ENCODE measurements at regions not wholly inside any gene's neighbourhood (a gene's known extent, or its start where the extent isn't known, plus 50 kb on each side); places are given as distances from the start of the nearest gene placed in this dataset.
"Not testable (repeated sequence)": the region's sequence is repeated elsewhere in the genome, so short reads cannot be mapped to it uniquely, and the experiment has no call there.

DNA sequence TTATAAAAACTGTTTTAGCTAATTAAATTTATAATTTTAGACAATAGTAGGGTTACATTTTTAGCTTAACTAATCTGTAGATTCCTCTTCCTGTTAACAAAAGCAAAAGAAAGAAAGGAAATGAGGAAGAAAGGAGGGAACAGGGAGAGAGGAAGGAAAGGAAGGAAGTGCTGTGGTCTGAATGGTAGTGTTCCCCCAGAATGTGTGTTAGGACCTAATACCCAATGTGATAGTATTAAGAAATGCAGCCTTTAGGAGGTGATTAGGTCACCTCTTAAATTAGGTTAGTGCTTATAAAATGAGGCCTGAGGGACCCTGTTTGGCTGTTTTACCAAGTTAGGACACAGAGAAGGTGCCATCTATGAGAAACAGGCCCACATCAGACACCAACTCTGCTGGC, 136.9 kb upstream of the SAMSN1 start:
- no peak overlapping the region for H3K4me3 Mint-ChIP-seq
- peaks cover 6% of the 10 kb centered on the region for H3K36me3 Mint-ChIP-seq (ENCODE audit: low read depth)
- H3K9me3 Mint-ChIP-seq = peaks cover 18% of the 10 kb centered on the region
- intact Hi-C loops (cut with micrococcal nuclease) = no loop called here
- H3K4me1 Mint-ChIP-seq = peaks cover 41% of the 10 kb centered on the region
- no peak overlapping the region for H3K27ac Mint-ChIP-seq
- H3K27me3 Mint-ChIP-seq = no peaks in the 10 kb centered on the region
- no peak for DNase-seq

DNA sequence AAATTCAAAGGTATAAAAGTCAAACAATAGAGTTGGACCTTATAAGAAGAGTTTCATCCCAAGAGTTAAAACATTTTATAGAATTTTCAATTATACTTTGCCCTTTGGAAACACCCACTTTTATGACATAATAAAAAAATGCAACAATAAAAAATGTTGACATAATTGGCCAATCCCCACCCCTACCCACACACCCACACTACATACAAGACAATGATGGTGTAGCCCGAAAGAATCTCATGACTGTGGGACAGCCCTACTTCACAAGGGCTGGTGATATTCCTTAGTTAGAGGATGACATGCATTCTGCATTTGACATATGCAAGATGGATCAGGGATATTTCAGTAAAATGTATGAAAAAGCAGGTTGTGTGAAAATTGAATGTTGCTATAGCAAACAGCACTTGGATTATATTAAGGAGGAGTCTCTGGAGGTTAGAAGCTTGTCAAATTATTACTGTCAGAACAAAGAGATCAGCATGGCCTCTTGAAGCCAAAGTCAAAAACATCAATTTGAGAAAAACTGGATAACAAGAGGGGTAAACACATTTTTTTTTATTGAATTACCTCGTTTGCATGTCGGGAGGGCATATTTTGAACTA, 133.0 kb upstream of the SAMSN1 start:
- intact Hi-C loops (cut with micrococcal nuclease) = loop anchor here (5.0 kb wide), 4 partner anchors 58 to 1053 kb away; partner anchors contain the start of gene SAMSN1
- no peak for DNase-seq
- H3K27me3 Mint-ChIP-seq = no peaks in the 10 kb centered on the region
- H3K4me3 Mint-ChIP-seq = no peak overlapping the region
- peaks cover 8% of the 10 kb centered on the region for H3K36me3 Mint-ChIP-seq (ENCODE audit: low read depth)
- no peak overlapping the region for H3K27ac Mint-ChIP-seq
- H3K4me1 Mint-ChIP-seq = peaks cover 39% of the 10 kb centered on the region
- peaks cover 22% of the 10 kb centered on the region for H3K9me3 Mint-ChIP-seq

DNA sequence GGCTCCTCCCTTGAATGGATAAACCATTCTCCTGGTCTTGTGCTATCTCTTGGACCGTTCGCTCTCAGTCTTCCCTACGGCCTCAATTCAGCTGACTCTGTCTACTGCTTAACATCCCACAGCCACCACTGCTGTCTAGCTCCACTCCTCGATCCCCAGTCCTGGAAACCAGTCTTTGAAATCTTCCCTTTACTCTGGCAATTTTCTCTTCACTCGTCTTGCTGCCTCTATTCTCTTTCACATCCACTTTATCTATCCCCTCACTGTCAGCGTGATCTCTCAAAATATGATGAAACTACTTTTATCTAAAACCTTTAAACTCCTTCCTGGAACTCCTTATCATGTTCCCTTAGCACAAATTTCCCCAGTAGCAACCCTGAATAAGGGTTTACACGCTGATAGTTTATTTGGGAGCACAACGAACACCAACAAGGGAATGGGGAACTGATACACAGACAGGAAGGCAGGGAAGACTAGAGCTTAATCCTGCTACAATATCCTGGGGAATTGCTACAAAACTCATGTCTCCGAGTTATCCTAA, 131.6 kb upstream of the SAMSN1 start:
- Mint-ChIP-seq H3K27ac (peak overlapping the region; percentile 93), H3K27me3 (no peaks in the 10 kb centered on the region), H3K4me3 (no peak overlapping the region), H3K36me3 (ENCODE audit: low read depth) (peaks cover 11% of the 10 kb centered on the region), H3K9me3 (peaks cover 22% of the 10 kb centered on the region), H3K4me1 (peaks cover 38% of the 10 kb centered on the region)
- intact Hi-C loops (cut with micrococcal nuclease) = loop anchor here (5.0 kb wide), 4 partner anchors 60 to 1055 kb away; partner anchors contain the start of gene SAMSN1
- no peak for DNase-seq

DNA sequence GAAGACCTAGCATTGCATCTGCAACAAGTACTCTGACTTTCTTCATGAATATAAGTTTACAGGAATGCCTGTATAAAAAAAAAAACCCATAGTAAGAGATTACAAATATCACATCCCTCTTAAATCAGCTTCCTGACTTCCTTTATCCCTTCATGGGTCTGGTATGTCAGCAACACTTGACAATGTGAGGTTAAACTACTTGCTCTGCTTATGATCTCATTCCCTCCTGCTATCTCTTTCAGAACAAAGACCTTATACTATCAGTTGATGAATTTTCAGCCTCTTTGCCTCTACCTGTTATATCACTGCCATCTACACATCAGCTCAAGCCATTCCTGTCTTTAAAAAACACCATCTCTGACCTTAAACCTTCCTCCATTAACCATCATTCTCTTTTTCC, 130.9 kb upstream of the SAMSN1 start:
- H3K9me3 Mint-ChIP-seq = peaks cover 22% of the 10 kb centered on the region
- H3K4me3 Mint-ChIP-seq = peak overlapping the region; percentile 26
- peaks cover 11% of the 10 kb centered on the region for H3K36me3 Mint-ChIP-seq (ENCODE audit: low read depth)
- H3K4me1 Mint-ChIP-seq = peaks cover 40% of the 10 kb centered on the region
- peak overlapping the region; percentile 93 for H3K27ac Mint-ChIP-seq
- H3K27me3 Mint-ChIP-seq = no peaks in the 10 kb centered on the region
- intact Hi-C loops (cut with micrococcal nuclease) = loop anchor here (5.0 kb wide), 4 partner anchors 60 to 1055 kb away; partner anchors contain the start of gene SAMSN1
- DNase-seq = no peak

DNA sequence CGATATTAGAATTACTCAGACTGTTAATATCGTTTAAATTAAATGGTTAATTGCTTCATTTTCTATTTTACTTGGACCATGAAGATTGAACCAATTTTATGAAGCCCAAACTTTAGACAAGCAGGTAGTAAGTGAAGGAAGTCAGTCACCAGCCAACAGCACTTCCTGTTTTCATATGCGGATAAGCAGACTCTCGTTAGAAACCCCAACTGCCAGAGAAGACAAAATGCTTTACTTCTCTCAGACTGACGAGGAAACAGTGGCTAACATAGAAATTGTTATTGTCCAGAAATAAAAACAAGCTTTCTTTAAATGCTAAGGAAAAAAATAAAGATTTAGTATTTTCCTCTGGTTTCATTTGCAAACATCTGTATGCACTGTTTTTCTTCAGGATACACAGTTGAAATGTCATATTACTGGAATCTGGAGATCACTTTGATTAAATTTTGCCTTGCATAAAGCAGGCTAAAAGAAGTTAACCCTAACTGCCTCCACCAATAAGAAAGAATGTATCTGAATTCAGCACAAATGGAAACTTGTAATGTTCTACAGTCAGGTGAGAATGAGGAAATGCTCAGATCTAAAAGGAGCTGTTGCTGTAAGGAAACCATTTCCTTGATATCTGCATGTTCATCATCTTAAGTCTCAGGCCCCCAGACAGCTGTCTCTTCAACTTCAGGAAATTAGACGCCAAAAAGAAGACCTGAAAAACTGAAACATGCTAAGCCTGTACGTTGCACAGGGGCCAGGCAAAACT, 129.8 kb upstream of the SAMSN1 start:
- H3K27me3 Mint-ChIP-seq = no peaks in the 10 kb centered on the region
- intact Hi-C loops (cut with micrococcal nuclease) = loop anchor here (5.0 kb wide), 4 partner anchors 61 to 1056 kb away; partner anchors contain the start of gene SAMSN1
- H3K4me1 Mint-ChIP-seq = peaks cover 38% of the 10 kb centered on the region
- peak; percentile 75 for DNase-seq
- H3K36me3 Mint-ChIP-seq (ENCODE audit: low read depth) = peaks cover 11% of the 10 kb centered on the region
- peak overlapping the region; percentile 93 for H3K27ac Mint-ChIP-seq
- H3K4me3 Mint-ChIP-seq = peak overlapping the region; percentile 74
- peaks cover 22% of the 10 kb centered on the region for H3K9me3 Mint-ChIP-seq

DNA sequence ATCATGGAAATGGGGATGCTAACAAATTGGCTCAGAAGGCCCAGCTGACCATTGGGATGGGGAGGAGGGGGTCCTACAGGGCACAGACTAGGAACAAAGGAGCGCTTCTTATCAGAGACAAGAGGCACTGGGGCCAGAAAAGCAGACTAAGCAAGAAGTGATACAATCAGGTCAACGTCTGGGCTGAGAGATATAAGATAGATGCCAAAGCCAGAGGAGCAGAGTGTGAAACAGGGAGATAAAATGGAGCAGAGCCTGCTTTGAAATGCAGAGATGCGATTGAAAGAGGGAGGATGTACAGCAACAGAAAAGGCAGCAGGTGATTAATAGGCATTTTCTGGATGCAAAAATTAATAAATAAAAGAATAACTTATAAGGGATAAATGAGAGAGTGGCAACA, 127.5 kb upstream of the SAMSN1 start:
- Mint-ChIP-seq H3K27ac (no peak overlapping the region), H3K4me1 (peaks cover 37% of the 10 kb centered on the region), H3K27me3 (no peaks in the 10 kb centered on the region), H3K36me3 (ENCODE audit: low read depth) (peaks cover 13% of the 10 kb centered on the region), H3K9me3 (peaks cover 20% of the 10 kb centered on the region), H3K4me3 (no peak overlapping the region)
- DNase-seq = no peak
- intact Hi-C loops (cut with micrococcal nuclease) = no loop called here

DNA sequence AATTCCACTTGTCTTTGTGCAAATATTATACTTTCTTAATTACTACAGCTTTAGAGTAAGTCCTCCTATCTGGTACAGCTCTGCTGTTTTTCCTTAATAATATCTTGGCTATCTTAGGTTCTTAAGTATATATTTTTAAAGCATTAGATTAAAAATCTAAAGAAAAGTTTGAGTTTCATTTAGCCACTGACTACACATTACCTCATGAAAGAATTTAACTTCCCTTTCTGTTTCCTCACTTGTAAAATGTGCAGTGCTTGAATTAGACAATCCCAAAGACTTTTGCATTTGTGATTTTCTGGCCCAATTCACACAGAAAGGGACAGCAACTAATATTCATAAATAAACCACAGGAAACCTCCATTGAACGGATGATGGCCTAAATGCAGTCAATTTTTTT, 126.4 kb upstream of the SAMSN1 start:
- Mint-ChIP-seq H3K9me3 (peaks cover 16% of the 10 kb centered on the region), H3K36me3 (ENCODE audit: low read depth) (peaks cover 8% of the 10 kb centered on the region), H3K4me3 (no peak overlapping the region), H3K27ac (no peak overlapping the region), H3K27me3 (no peaks in the 10 kb centered on the region), H3K4me1 (peaks cover 28% of the 10 kb centered on the region)
- DNase-seq = no peak
- intact Hi-C loops (cut with micrococcal nuclease) = no loop called here

DNA sequence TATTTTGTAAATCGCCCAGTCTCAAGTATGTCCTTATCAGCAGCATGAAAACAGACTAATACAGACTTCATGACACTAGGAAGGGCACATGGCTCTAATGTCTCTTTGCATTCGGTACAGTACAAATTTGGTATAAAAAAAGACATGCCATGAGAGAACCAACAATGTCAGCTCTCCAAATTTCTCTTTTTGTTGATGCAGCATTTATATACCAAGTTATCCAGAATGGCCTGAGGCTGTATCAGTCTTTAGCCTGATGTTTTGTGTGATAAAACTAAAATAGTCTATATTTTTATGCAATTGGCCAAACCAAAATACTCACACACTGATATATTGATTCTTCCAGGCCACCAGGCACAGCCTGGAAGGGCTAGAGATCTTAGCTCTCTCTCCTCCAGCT, 124.3 kb upstream of the SAMSN1 start:
- Mint-ChIP-seq H3K36me3 (ENCODE audit: low read depth) (peaks cover 8% of the 10 kb centered on the region), H3K4me1 (peaks cover 10% of the 10 kb centered on the region), H3K27ac (no peak overlapping the region), H3K27me3 (no peaks in the 10 kb centered on the region), H3K9me3 (peaks cover 11% of the 10 kb centered on the region), H3K4me3 (no peak overlapping the region)
- intact Hi-C loops (cut with micrococcal nuclease) = loop anchor here (2.0 kb wide), 1 partner anchor 42 kb away; no protein-coding TSS in a partner anchor
- DNase-seq = no peak

DNA sequence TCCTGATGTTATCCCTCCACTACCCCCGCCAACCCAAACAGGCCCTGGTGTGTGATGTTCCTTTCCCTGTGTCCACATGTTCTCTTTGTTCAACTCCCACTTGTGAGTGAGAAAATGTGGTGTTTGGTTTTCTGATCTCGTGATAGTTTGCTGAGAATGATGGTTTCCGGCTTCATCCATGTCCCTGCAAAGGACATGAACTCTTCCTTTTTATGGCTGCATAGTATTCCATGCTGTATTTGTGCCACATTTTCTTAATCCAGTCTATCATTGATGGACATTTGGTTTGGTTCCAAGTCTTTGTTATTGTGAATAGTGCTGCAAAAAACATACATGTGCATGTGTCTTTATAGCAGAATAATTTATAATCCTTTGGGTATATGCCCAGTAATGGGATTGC, 123.0 kb upstream of the SAMSN1 start:
- H3K36me3 Mint-ChIP-seq (ENCODE audit: low read depth); H3K4me3 Mint-ChIP-seq; intact Hi-C loops (cut with micrococcal nuclease); H3K27me3 Mint-ChIP-seq; H3K4me1 Mint-ChIP-seq; H3K27ac Mint-ChIP-seq; DNase-seq: not testable (repeated sequence)
- H3K9me3 Mint-ChIP-seq = peaks cover 22% of the 10 kb centered on the region

DNA sequence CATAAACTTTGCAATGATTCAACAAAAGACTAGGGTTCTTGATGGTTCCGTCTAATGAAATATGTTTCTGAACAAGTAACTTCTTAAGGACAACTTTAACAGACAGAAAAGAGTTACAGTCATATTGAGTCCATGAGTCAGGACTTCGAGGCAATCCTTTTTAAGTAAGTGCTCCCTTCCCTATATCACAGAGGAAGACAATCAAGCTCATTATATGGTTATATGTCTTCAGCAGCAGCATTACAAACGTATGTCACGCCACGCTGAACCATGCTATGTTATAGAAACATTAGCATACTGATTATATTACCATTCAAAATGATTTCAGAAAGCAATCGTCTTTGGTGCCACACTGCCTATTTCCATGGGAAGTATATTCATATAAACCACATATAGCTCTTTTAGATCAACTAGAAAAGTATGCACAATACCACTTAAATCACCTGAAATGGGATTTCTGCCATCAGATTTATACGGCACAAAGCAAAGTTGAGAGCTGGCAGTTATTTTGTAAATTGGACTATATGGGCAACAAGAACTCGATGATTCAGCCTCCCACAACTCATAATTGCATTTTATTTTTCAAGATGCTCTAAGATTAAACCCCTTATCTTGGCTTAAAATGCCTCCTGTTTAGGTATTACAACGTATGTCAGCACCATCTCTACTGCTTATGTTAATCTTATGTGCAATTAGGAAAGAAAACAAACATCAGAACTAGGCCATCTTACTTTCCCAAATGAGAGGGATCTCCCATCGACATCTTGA, 111.3 kb upstream of the SAMSN1 start:
- Mint-ChIP-seq H3K27me3 (no peaks in the 10 kb centered on the region), H3K4me3 (no peak overlapping the region), H3K27ac (no peak overlapping the region), H3K4me1 (peaks cover 6% of the 10 kb centered on the region), H3K36me3 (ENCODE audit: low read depth) (no peaks in the 10 kb centered on the region), H3K9me3 (peaks cover 19% of the 10 kb centered on the region)
- no peak for DNase-seq
- intact Hi-C loops (cut with micrococcal nuclease) = no loop called here

DNA sequence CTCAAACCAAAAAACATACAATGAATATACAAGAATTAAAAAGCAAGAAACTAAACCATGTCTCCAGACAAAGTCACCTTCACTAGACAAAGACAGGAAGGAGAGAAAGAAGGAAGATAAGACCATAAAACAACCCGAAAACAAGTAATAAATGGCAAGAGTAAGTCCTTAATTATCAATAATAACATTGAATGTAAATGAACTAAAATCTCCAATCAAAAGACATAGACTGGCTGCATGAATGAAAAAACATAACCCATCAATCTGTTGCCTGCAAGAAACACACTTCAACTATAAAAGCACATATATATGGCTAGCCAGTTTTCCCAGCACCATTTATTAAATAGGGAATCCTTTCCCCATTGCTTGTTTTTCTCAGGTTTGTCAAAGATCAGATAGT, 100.8 kb upstream of the SAMSN1 start:
- Mint-ChIP-seq H3K27me3 (no peaks in the 10 kb centered on the region), H3K27ac (no peak overlapping the region), H3K9me3 (peaks cover 34% of the 10 kb centered on the region), H3K4me1 (no peaks in the 10 kb centered on the region), H3K4me3 (no peak overlapping the region), H3K36me3 (ENCODE audit: low read depth) (peaks cover 10% of the 10 kb centered on the region)
- DNase-seq = no peak
- intact Hi-C loops (cut with micrococcal nuclease) = no loop called here

DNA sequence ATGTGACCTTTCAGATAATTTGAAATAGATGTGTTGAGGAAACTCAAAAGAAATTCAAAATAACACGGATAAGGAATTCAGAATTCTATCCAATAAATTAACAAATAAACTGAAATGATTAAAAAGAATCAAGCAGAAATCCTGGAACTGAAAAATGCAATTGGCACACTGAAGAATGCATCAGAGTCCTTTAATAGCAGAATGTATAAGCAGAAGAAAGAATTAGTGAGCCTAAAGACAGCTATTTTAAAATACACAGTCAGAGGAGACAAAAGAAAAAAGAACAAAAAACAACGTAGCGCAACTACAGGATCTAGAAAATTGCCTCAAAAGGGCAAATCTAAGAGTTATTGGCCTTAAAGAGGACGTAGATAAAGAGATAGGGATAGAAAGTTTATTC, 99.6 kb upstream of the SAMSN1 start:
- H3K27ac Mint-ChIP-seq = no peak overlapping the region
- DNase-seq = no peak
- no peaks in the 10 kb centered on the region for H3K4me1 Mint-ChIP-seq
- H3K9me3 Mint-ChIP-seq = peaks cover 34% of the 10 kb centered on the region
- intact Hi-C loops (cut with micrococcal nuclease) = no loop called here
- H3K4me3 Mint-ChIP-seq = no peak overlapping the region
- peaks cover 10% of the 10 kb centered on the region for H3K36me3 Mint-ChIP-seq (ENCODE audit: low read depth)
- no peaks in the 10 kb centered on the region for H3K27me3 Mint-ChIP-seq

DNA sequence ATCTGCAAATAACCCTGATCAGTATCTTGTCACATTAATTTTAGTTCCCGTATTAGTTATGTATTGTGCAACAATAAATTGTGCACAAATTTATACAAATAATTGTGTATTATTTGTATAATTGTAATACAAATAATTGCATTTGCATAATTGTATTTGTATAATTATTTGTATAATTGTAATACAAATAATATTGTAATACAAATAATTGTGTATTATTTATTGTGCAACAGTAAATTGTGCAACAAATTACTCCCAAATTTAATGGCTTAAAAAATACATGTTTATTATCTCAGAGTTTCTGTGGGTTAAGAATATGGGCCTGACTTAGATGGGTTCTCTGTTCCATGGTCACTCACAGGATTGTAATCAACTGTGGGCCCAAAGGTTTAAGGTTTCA, 86.2 kb upstream of the SAMSN1 start:
- H3K4me3 Mint-ChIP-seq = no peak overlapping the region
- DNase-seq = no peak
- peaks cover 9% of the 10 kb centered on the region for H3K36me3 Mint-ChIP-seq (ENCODE audit: low read depth)
- H3K4me1 Mint-ChIP-seq = peaks cover 24% of the 10 kb centered on the region
- H3K27ac Mint-ChIP-seq = no peak overlapping the region
- intact Hi-C loops (cut with micrococcal nuclease) = no loop called here
- peaks cover 28% of the 10 kb centered on the region for H3K9me3 Mint-ChIP-seq
- H3K27me3 Mint-ChIP-seq = no peaks in the 10 kb centered on the region
